ENCODE measurements at regions not wholly inside any gene's neighbourhood (a gene's known extent, or its start where the extent isn't known, plus 50 kb on each side); places are given as distances from the start of the nearest gene placed in this dataset.

- TF ChIP-seq, protein P1, sequence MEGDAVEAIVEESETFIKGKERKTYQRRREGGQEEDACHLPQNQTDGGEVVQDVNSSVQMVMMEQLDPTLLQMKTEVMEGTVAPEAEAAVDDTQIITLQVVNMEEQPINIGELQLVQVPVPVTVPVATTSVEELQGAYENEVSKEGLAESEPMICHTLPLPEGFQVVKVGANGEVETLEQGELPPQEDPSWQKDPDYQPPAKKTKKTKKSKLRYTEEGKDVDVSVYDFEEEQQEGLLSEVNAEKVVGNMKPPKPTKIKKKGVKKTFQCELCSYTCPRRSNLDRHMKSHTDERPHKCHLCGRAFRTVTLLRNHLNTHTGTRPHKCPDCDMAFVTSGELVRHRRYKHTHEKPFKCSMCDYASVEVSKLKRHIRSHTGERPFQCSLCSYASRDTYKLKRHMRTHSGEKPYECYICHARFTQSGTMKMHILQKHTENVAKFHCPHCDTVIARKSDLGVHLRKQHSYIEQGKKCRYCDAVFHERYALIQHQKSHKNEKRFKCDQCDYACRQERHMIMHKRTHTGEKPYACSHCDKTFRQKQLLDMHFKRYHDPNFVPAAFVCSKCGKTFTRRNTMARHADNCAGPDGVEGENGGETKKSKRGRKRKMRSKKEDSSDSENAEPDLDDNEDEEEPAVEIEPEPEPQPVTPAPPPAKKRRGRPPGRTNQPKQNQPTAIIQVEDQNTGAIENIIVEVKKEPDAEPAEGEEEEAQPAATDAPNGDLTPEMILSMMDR (conservative IDR thresholded peaks at IDR 0.05): no peak
- peak overlapping the region; percentile 0 for H3K27ac Mint-ChIP-seq (ENCODE audit: unreplicated experiment)
- DNase-seq (ENCODE audit: low read depth, low spot score): no peak
- peak overlapping the region; percentile 45 for H3K4me3 Mint-ChIP-seq
- H3K4me1 Mint-ChIP-seq: peaks cover 22% of the 10 kb centered on the region
- no peaks in the 10 kb centered on the region for H3K36me3 Mint-ChIP-seq (ENCODE audit: low read depth)
- H3K9me3 Mint-ChIP-seq: no peaks in the 10 kb centered on the region
- peaks cover 68% of the 10 kb centered on the region for H3K27me3 Mint-ChIP-seq (ENCODE audit: low read depth)
These were observed 64.7 kb upstream of the CCDC39 start for GRCh38 chr3:180743813-180744590.

- DNase-seq (ENCODE audit: low read depth, low spot score): no peak
- H3K4me1 Mint-ChIP-seq: peaks cover 25% of the 10 kb centered on the region
- H3K9me3 Mint-ChIP-seq: no peaks in the 10 kb centered on the region
- no peak overlapping the region for H3K4me3 Mint-ChIP-seq
- H3K27me3 Mint-ChIP-seq (ENCODE audit: low read depth): peaks cover 52% of the 10 kb centered on the region
- TF ChIP-seq, protein P1 (conservative IDR thresholded peaks at IDR 0.05): no peak
- H3K36me3 Mint-ChIP-seq (ENCODE audit: low read depth): no peaks in the 10 kb centered on the region
- no peak overlapping the region for H3K27ac Mint-ChIP-seq (ENCODE audit: unreplicated experiment)
These were observed 68.6 kb upstream of the CCDC39 start for GRCh38 chr3:180747805-180748361.

DNA sequence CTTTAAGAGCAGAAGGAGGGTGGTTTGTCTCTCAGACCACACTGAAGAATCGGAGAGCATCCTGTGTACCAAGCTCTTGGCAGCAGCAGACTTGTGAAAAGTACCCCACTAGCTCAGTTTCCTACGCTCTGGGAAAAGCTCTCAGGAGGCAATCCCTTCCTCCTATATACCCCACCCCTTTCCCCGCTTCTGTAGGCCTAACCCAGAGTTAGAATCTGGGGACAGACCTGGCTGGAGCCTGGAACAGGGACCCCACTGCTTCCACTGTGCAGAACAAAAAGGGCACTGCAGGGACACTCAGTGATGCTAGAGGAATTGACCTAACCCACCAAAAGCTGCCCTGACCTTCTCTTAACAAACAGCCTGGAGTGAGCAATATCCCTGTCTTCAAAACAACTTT, 70.0 kb upstream of the CCDC39 start:
- TF ChIP-seq, protein P1 (conservative IDR thresholded peaks at IDR 0.05): no peak
- Mint-ChIP-seq H3K36me3 (ENCODE audit: low read depth) (no peaks in the 10 kb centered on the region), H3K27me3 (ENCODE audit: low read depth) (peaks cover 45% of the 10 kb centered on the region), H3K9me3 (no peaks in the 10 kb centered on the region), H3K4me1 (peaks cover 11% of the 10 kb centered on the region), H3K27ac (ENCODE audit: unreplicated experiment) (no peak overlapping the region), H3K4me3 (no peak overlapping the region)
- DNase-seq (ENCODE audit: low read depth, low spot score): no peak

GRCh38 chr3:180749796-180750195, 70.5 kb upstream of the CCDC39 start:
- H3K4me3 Mint-ChIP-seq: no peak overlapping the region
- DNase-seq (ENCODE audit: low read depth, low spot score): no peak
- TF ChIP-seq, protein P1 (conservative IDR thresholded peaks at IDR 0.05): no peak
- no peak overlapping the region for H3K27ac Mint-ChIP-seq (ENCODE audit: unreplicated experiment)
- peaks cover 8% of the 10 kb centered on the region for H3K4me1 Mint-ChIP-seq
- no peaks in the 10 kb centered on the region for H3K9me3 Mint-ChIP-seq
- peaks cover 43% of the 10 kb centered on the region for H3K27me3 Mint-ChIP-seq (ENCODE audit: low read depth)
- H3K36me3 Mint-ChIP-seq (ENCODE audit: low read depth): no peaks in the 10 kb centered on the region

- Mint-ChIP-seq H3K4me1 (peaks cover 6% of the 10 kb centered on the region), H3K27me3 (ENCODE audit: low read depth) (peaks cover 17% of the 10 kb centered on the region), H3K36me3 (ENCODE audit: low read depth) (no peaks in the 10 kb centered on the region), H3K9me3 (peaks cover 2% of the 10 kb centered on the region), H3K4me3 (no peak overlapping the region), H3K27ac (ENCODE audit: unreplicated experiment) (no peak overlapping the region)
- TF ChIP-seq, protein P1 (conservative IDR thresholded peaks at IDR 0.05): no peak
- DNase-seq (ENCODE audit: low read depth, low spot score): no peak
These were observed 76.3 kb upstream of the CCDC39 start for GRCh38 chr3:180755556-180755955.

Measured in neural crest cell (in vitro differentiated cells).